Activated B cell treated with CpG ODN at 0.5 μM for 24 hours (primary cell): ENCODE measurements at regions not wholly inside any gene's neighbourhood (a gene's known extent, or its start where the extent isn't known, plus 50 kb on each side); places are given as distances from the start of the nearest gene placed in this dataset.

Experiments
- ATAC-seq: fragments of 200-7000 bp; cut with Tn5 transposase; one replicate; pipeline ENCODE4 v1.10.0; 2021; ENCODE audit warnings: low read depth, mild to moderate bottlenecking, moderate library complexity
- CTCF ChIA-PET: fragments of 350-600 bp; sonication (Branson Sonifier 250); formaldehyde crosslinking; loops from one replicate; lab custom pipeline; 2021; ENCODE audit warnings: antibody characterized with exemption; lab: Charles Lee
- POLR2A ChIA-PET: fragments of 350-600 bp; sonication (Branson Sonifier 250); formaldehyde crosslinking; loops from one replicate; lab custom pipeline; 2021; ENCODE audit warnings: antibody characterized with exemption; lab: Charles Lee
- DNase-seq: peaks from one replicate; pipeline ENCODE4 v3.0.0; 2022
- H3K27ac Mint-ChIP-seq: one replicate; pipeline ENCODE4 v1.8.0; 2020; ENCODE audit warnings: mixed read lengths
- H3K27me3 Mint-ChIP-seq: one replicate; pipeline ENCODE4 v1.8.0; 2021; ENCODE audit warnings: mixed read lengths
- H3K36me3 Mint-ChIP-seq: one replicate; pipeline ENCODE4 v1.8.0; 2021; ENCODE audit warnings: low read depth, mixed read lengths
- H3K4me1 Mint-ChIP-seq: one replicate; pipeline ENCODE4 v1.8.0; 2021; ENCODE audit warnings: mixed read lengths
- H3K4me3 Mint-ChIP-seq: one replicate; pipeline ENCODE4 v1.8.0; 2020; ENCODE audit warnings: mild to moderate bottlenecking, mixed read lengths
- H3K9me3 Mint-ChIP-seq: one replicate; pipeline ENCODE4 v1.8.0; 2020; ENCODE audit warnings: mixed read lengths
- intact Hi-C: fragments of 100-400 bp; cut with micrococcal nuclease; formaldehyde crosslinking; loops from one replicate; pipeline ENCODE4 v1.15.1; 2024
- TF ChIP-seq, protein P1 (sequence below): fragments of 200-600 bp; IDR thresholded peaks from one replicate; pipeline ENCODE4 v1.8.0; 2022; ENCODE audit warnings: antibody characterized with exemption, mild to moderate bottlenecking

DNA sequence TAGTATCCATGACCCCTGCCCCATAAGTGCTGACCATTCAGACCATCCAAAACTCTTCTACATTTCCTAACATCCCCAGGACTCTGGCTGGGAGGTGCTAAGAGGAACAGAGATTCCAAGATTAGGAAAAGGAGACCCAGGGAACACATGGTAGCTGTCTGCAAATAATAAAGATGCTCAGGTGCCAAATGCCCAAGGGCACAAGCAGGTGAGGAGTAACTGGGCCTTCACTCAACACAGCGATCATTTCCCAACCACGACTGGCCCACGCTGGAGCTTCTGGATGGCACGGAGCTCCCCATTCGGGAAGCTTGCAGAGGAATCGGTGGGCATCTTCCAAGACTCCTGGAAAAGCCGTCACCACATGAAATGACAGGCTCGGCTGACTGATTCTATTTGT is 255.9 kb upstream of the SMIM21 start:
- TF ChIP-seq, protein P1, sequence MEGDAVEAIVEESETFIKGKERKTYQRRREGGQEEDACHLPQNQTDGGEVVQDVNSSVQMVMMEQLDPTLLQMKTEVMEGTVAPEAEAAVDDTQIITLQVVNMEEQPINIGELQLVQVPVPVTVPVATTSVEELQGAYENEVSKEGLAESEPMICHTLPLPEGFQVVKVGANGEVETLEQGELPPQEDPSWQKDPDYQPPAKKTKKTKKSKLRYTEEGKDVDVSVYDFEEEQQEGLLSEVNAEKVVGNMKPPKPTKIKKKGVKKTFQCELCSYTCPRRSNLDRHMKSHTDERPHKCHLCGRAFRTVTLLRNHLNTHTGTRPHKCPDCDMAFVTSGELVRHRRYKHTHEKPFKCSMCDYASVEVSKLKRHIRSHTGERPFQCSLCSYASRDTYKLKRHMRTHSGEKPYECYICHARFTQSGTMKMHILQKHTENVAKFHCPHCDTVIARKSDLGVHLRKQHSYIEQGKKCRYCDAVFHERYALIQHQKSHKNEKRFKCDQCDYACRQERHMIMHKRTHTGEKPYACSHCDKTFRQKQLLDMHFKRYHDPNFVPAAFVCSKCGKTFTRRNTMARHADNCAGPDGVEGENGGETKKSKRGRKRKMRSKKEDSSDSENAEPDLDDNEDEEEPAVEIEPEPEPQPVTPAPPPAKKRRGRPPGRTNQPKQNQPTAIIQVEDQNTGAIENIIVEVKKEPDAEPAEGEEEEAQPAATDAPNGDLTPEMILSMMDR, result no peak
- POLR2A ChIA-PET, result no interaction called here
- Mint-ChIP-seq H3K27ac (no peak overlapping the region), H3K27me3 (no peaks in the 10 kb centered on the region), H3K4me3 (no peak overlapping the region), H3K9me3 (no peaks in the 10 kb centered on the region), H3K36me3 (no peaks in the 10 kb centered on the region), H3K4me1 (no peaks in the 10 kb centered on the region)
- intact Hi-C loops, result no loop called here
- CTCF ChIA-PET, result no interaction called here
- DNase-seq (no peak), ATAC-seq (no peak)

DNA sequence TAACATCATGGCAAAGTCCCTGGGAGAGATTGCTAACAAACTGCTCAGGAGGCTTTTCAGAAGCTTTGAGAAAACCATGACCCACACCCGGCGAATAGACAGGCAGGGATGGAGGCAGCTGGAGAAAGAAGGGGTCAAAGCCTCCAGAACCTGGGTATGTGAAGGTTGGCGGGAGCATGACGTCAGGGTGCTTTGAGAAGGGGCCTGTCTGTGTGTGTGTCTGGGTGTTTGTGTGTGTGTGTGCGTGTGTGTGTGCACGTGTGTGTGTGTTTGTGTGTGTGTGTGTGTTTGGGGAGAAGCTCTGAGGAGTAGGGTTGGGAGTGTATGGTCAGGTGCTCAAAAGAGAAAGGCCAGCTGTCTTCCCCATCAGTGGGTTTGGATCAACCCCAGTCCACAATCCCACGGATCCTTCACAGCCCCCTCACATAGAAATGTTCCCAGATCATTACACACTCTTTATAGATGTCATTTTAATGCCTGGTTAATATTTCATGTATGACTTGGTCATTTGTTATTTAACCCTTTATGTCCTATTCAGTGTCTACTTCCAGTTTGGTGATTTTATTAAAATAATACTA is 254.1 kb upstream of the SMIM21 start:
- POLR2A ChIA-PET, result no interaction called here
- no peaks in the 10 kb centered on the region for H3K9me3 Mint-ChIP-seq
- intact Hi-C loops, result no loop called here
- TF ChIP-seq, protein P1, result no peak
- no peaks in the 10 kb centered on the region for H3K27me3 Mint-ChIP-seq
- no peaks in the 10 kb centered on the region for H3K36me3 Mint-ChIP-seq
- ATAC-seq (no peak), DNase-seq (no peak)
- no peak overlapping the region for H3K4me3 Mint-ChIP-seq
- H3K27ac Mint-ChIP-seq, result no peak overlapping the region
- H3K4me1 Mint-ChIP-seq, result no peaks in the 10 kb centered on the region
- CTCF ChIA-PET, result interaction anchor here (0.6 kb wide), 1 partner anchor 1529 kb away, joined by 4 read pairs; no protein-coding TSS in a partner anchor

DNA sequence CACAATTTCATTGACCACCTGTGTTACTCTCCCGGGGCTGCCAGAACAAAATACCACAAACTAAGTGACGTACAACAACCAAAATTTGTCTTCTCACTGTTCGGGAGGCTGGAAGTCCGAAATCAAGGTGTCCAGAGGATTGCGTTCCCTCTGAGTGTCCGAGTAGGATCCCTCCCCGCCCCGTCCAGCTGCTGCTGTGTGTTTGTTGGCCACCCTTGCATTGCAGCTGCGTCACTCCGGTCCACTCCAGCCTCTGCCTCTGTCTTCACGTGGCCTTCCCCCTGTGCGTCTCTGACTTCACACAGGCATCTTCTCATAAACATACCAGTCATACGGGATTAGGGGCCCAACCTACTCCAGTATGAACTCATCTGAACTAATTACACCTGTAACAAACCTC is 251.8 kb upstream of the SMIM21 start:
- Mint-ChIP-seq H3K9me3 (no peaks in the 10 kb centered on the region), H3K27ac (no peak overlapping the region), H3K27me3 (no peaks in the 10 kb centered on the region), H3K4me3 (no peak overlapping the region), H3K4me1 (no peaks in the 10 kb centered on the region), H3K36me3 (no peaks in the 10 kb centered on the region)
- POLR2A ChIA-PET, result no interaction called here
- ATAC-seq (no peak), DNase-seq (no peak)
- TF ChIP-seq, protein P1, result no peak
- intact Hi-C loops, result no loop called here
- CTCF ChIA-PET, result no interaction called here

DNA sequence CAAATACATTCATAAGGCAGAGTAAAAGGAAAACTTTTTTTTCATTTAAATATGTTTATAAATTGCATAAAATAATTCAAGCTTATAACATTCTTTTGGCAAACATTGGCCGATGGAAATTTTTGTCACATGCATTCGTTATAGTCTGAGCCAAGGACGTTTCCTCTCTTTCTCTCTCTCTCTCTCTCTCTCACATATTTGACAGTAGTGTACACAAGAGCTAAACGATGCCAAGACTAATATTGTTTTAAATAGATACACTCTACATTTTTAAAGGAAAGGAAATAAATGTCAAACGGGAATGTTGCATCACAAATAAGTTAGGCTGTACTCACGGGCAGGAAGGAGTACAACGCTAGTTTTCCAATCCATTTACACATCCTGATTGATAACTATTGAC is 251.1 kb upstream of the SMIM21 start:
- H3K27me3 Mint-ChIP-seq, result no peaks in the 10 kb centered on the region
- no peak overlapping the region for H3K4me3 Mint-ChIP-seq
- no peaks in the 10 kb centered on the region for H3K9me3 Mint-ChIP-seq
- H3K4me1 Mint-ChIP-seq, result no peaks in the 10 kb centered on the region
- H3K36me3 Mint-ChIP-seq, result no peaks in the 10 kb centered on the region
- no peak overlapping the region for H3K27ac Mint-ChIP-seq
- POLR2A ChIA-PET, result no interaction called here
- intact Hi-C loops, result no loop called here
- ATAC-seq, result no peak
- TF ChIP-seq, protein P1, result no peak
- CTCF ChIA-PET, result no interaction called here
- no peak for DNase-seq

DNA sequence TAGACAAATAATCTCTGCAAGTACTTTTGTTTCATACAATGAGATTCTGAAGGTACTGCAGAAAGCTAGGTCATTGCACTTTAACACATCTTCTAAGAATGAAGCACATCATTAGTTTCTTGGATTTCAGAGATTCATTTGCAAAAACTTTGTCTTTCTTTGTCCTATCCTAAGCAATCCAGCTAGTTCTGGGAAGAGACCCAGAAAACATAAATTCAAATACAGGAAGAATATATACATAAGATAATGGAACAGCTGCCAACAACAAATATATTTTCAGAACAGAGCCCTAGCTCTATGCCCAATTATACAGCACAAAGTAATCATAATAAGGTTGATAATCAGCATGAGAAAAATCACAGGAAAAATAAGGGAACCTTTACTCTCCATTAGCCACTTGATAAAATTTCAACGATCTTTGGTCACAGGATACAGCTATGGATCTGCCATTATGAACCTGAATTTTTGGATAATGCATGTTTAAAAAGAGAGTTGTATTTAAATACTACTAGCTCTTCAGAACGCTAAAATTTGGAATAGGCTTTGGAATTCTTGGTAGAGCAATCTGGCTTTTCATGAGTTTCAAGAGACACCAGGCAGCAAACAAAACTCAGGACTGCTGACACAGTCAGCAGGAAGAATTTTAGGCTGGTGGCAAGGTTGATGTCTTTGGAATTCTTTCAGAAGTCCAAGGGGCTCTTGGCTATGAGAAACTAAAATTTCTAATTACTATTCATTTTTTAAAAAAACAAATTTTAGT is 250.4 kb upstream of the SMIM21 start:
- H3K27ac Mint-ChIP-seq, result no peak overlapping the region
- no peak overlapping the region for H3K4me3 Mint-ChIP-seq
- H3K27me3 Mint-ChIP-seq, result no peaks in the 10 kb centered on the region
- POLR2A ChIA-PET, result no interaction called here
- no peaks in the 10 kb centered on the region for H3K4me1 Mint-ChIP-seq
- DNase-seq (no peak), ATAC-seq (no peak)
- CTCF ChIA-PET, result no interaction called here
- TF ChIP-seq, protein P1, result no peak
- no peaks in the 10 kb centered on the region for H3K9me3 Mint-ChIP-seq
- H3K36me3 Mint-ChIP-seq, result no peaks in the 10 kb centered on the region
- intact Hi-C loops, result no loop called here
